ENCODE measurements at regions not wholly inside any gene's neighbourhood (a gene's known extent, or its start where the extent isn't known, plus 50 kb on each side); places are given as distances from the start of the nearest gene placed in this dataset.

DNA sequence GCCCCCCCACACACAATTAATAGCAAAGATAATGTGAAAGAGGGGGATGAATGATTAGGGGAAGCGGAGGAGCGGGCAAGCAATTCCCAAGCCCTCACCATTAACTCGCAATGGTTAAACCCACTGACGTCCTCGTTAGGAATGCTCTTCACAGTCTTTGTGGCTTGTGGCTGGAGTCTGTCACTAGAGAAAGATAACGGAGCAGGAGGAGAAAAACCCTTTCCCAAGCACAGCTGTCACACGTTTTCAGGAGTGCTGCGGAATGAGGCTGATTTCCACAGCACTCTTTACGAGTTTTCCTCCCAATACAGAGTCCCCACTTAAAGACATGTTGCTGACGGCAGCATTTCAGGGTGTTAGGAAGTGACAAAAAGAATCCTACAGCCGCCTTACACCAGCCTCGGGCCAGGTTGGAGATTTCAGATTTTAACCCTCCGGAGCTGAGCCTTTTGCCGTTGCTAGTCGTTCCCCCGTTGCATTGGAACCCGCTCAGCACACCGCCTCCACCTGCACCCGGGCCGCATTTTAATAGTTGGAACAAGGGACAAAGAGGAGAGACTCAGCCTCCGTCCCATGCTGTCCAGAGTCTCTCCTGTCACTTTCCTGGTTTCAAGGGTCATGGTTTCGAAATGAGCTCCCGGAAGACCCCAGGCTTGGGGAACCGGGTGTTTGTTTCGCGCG is 92.2 kb downstream of the GEMIN8 start:
- TF ChIP-seq RAD21 (IDR thresholded peaks at IDR 0.05) (no peak), GABPA (IDR thresholded peaks at IDR 0.05 in 1 of 2, conservative IDR thresholded peaks at IDR 0.05 in 1 of 2) (no peak), YY1 (IDR thresholded peaks at IDR 0.05) (no peak)
- TF ChIP-seq, protein P1, sequence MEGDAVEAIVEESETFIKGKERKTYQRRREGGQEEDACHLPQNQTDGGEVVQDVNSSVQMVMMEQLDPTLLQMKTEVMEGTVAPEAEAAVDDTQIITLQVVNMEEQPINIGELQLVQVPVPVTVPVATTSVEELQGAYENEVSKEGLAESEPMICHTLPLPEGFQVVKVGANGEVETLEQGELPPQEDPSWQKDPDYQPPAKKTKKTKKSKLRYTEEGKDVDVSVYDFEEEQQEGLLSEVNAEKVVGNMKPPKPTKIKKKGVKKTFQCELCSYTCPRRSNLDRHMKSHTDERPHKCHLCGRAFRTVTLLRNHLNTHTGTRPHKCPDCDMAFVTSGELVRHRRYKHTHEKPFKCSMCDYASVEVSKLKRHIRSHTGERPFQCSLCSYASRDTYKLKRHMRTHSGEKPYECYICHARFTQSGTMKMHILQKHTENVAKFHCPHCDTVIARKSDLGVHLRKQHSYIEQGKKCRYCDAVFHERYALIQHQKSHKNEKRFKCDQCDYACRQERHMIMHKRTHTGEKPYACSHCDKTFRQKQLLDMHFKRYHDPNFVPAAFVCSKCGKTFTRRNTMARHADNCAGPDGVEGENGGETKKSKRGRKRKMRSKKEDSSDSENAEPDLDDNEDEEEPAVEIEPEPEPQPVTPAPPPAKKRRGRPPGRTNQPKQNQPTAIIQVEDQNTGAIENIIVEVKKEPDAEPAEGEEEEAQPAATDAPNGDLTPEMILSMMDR (IDR thresholded peaks at IDR 0.05; ENCODE audit: low read depth, low read length, missing input control) = no peak
- TF ChIP-seq, protein P2, sequence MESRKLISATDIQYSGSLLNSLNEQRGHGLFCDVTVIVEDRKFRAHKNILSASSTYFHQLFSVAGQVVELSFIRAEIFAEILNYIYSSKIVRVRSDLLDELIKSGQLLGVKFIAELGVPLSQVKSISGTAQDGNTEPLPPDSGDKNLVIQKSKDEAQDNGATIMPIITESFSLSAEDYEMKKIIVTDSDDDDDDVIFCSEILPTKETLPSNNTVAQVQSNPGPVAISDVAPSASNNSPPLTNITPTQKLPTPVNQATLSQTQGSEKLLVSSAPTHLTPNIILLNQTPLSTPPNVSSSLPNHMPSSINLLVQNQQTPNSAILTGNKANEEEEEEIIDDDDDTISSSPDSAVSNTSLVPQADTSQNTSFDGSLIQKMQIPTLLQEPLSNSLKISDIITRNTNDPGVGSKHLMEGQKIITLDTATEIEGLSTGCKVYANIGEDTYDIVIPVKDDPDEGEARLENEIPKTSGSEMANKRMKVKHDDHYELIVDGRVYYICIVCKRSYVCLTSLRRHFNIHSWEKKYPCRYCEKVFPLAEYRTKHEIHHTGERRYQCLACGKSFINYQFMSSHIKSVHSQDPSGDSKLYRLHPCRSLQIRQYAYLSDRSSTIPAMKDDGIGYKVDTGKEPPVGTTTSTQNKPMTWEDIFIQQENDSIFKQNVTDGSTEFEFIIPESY (IDR thresholded peaks at IDR 0.05) = no peak
- TF ChIP-seq, protein P3, sequence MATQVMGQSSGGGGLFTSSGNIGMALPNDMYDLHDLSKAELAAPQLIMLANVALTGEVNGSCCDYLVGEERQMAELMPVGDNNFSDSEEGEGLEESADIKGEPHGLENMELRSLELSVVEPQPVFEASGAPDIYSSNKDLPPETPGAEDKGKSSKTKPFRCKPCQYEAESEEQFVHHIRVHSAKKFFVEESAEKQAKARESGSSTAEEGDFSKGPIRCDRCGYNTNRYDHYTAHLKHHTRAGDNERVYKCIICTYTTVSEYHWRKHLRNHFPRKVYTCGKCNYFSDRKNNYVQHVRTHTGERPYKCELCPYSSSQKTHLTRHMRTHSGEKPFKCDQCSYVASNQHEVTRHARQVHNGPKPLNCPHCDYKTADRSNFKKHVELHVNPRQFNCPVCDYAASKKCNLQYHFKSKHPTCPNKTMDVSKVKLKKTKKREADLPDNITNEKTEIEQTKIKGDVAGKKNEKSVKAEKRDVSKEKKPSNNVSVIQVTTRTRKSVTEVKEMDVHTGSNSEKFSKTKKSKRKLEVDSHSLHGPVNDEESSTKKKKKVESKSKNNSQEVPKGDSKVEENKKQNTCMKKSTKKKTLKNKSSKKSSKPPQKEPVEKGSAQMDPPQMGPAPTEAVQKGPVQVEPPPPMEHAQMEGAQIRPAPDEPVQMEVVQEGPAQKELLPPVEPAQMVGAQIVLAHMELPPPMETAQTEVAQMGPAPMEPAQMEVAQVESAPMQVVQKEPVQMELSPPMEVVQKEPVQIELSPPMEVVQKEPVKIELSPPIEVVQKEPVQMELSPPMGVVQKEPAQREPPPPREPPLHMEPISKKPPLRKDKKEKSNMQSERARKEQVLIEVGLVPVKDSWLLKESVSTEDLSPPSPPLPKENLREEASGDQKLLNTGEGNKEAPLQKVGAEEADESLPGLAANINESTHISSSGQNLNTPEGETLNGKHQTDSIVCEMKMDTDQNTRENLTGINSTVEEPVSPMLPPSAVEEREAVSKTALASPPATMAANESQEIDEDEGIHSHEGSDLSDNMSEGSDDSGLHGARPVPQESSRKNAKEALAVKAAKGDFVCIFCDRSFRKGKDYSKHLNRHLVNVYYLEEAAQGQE (IDR thresholded peaks at IDR 0.05) = no peak

All from liver (tissue), 3 donors.